Thymus (tissue), 11 donors: ENCODE measurements at regions not wholly inside any gene's neighbourhood (a gene's known extent, or its start where the extent isn't known, plus 50 kb on each side); places are given as distances from the start of the nearest gene placed in this dataset.

Experiments
- DNase-seq, 9 donors: peaks; one replicate each; pipeline ENCODE4 v3.0.0-alpha.2; 2013; ENCODE audit warnings: low spot score in 9 of 9, low read depth in 6 of 9, missing footprints in 1 of 9
- H3K27ac ChIP-seq, 2 donors: one replicate each; pipeline ENCODE4 v1.5.1; 2013; ENCODE audit warnings: control low read depth in 1 of 2, low read depth in 1 of 2, low read length in 1 of 2, mild to moderate bottlenecking in 1 of 2, moderate library complexity in 1 of 2
- H3K27me3 ChIP-seq, 2 donors: one replicate each; pipeline ENCODE4 v1.5.1; 2013; ENCODE audit warnings: low read length in 1 of 2; ENCODE audit not compliant: control insufficient read depth in 2 of 2, insufficient read depth in 1 of 2
- H3K36me3 ChIP-seq, 2 donors: one replicate each; pipeline ENCODE4 v1.5.1; 2013; ENCODE audit warnings: low read length in 1 of 2, mild to moderate bottlenecking in 1 of 2, moderate library complexity in 1 of 2; ENCODE audit not compliant: control insufficient read depth in 2 of 2, insufficient read depth in 2 of 2
- H3K4me1 ChIP-seq, 2 donors: one replicate each; pipeline ENCODE4 v1.5.1; 2013; ENCODE audit warnings: low read length in 2 of 2; ENCODE audit not compliant: control insufficient read depth in 2 of 2, insufficient read depth in 2 of 2
- H3K4me3 ChIP-seq, 2 donors: one replicate each; pipeline ENCODE4 v1.5.1; 2013; ENCODE audit warnings: low read length in 2 of 2, control low read depth in 1 of 2, mild to moderate bottlenecking in 1 of 2
- H3K9me3 ChIP-seq, 2 donors: one replicate each; pipeline ENCODE4 v1.5.1; 2013; ENCODE audit warnings: low read length in 1 of 2, mild to moderate bottlenecking in 1 of 2; ENCODE audit not compliant: control insufficient read depth in 2 of 2, insufficient read depth in 1 of 2
- WGBS: extraction: QIAGEN DNeasy Blood & Tissue Kit; methylation state at CpG from one replicate; pipeline ENCODE4 v1.1.7; 2013; 5-methylcytosine and 5-hydroxymethylcytosine counted together
- donor health status: healthy.

DNA sequence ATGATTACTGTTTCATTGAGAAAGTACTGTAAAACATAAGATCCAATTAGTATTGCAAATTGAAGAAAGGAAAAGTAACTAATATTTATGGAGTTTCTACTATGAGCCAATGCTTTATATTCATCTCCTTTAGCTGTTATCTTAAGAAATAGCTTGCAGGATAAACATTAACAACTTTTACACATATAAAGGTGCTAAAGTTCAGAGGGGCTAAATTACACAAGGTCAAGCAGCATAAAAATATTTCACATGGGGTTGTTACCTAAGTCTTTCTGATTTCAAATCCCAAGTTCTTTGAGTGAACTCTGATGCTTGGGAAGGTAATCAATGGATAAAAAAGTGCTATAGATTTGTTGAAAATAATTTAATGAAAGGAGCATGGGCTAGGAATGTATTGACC is 765.5 kb downstream of the CDH8 start:
- Histone ChIP-seq H3K4me3 (no peak overlapping the region), H3K27ac (no peak overlapping the region), H3K36me3 (no peaks in the 10 kb centered on the region), H3K27me3 (no peaks in the 10 kb centered on the region), H3K4me1 (no peaks in the 10 kb centered on the region), H3K9me3 (no peaks in the 10 kb centered on the region)
- no peak for DNase-seq

DNA sequence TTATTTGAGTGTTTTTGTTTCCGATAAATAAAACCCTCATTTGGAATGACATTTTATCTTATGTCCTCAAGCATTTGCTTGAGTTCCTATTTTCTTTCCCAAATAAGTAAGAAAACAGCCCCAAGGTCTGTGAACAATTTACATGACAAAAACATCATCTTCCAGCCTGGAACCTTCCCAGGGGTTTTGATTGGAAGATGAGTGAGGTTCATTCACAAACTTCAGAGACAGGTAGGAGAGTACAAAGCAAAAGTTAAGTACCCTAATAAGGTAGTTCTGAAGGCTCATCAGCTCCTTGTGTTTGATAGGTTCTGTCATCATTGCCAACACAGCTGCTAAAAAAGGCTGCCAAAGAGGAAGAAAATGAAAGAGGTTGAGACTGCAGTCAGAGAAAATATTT is 772.8 kb downstream of the CDH8 start:
- Histone ChIP-seq H3K4me3 (no peak overlapping the region), H3K9me3 (no peaks in the 10 kb centered on the region), H3K27me3 (no peaks in the 10 kb centered on the region), H3K4me1 (no peaks in the 10 kb centered on the region), H3K27ac (no peak overlapping the region), H3K36me3 (no peaks in the 10 kb centered on the region)
- no peak for DNase-seq
- 97% methylated on average over 1 of the region's 1 CpG for WGBS

DNA sequence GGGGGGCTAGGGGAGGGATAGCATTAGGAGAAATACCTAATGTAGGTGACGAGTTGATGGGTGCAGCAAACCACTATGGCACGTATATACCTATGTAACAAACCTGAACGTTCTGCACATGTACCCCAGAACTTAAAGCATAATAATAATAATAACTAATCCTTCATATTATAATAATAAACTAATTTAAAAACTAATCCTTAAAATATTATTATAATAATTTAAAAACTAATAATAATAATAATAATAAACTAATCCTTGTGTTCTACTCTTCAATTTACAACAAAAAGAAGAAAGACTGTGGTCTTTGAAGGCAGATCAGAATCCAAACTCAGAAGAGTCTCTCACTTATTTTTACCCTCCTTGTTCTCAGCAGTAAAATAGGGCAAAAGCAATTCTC is 774.9 kb downstream of the CDH8 start:
- WGBS, result 94% methylated on average over 3 of the region's 3 CpGs
- no peak overlapping the region for H3K27ac ChIP-seq
- H3K27me3 ChIP-seq, result no peaks in the 10 kb centered on the region
- no peak for DNase-seq
- H3K36me3 ChIP-seq, result no peaks in the 10 kb centered on the region
- no peak overlapping the region for H3K4me3 ChIP-seq
- no peaks in the 10 kb centered on the region for H3K9me3 ChIP-seq
- no peaks in the 10 kb centered on the region for H3K4me1 ChIP-seq

DNA sequence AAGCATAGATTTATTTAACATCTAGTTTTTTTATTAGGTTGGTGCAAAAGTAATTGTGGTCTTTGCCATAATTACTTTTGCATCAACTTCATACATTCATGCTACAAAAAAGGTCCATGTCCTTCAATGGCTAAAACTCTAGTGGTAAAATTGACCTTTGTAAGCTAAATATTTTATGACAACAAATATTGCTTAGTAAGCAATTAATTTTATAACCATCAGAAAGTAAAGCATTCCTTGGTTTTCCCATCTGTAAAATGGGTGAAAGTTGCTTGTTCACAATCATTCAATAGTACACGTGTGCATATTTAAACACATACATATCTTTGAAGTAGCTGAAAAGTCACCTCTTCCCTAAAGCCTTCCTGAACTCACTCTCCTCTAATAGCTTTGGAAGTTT is 789.6 kb downstream of the CDH8 start:
- WGBS, result 96% methylated on average over 1 of the region's 1 CpG
- H3K27ac ChIP-seq, result no peak overlapping the region
- no peak for DNase-seq
- peaks cover 0 to 9% of the 10 kb centered on the region in 2 donors for H3K9me3 ChIP-seq
- no peak overlapping the region for H3K4me3 ChIP-seq
- H3K36me3 ChIP-seq, result no peaks in the 10 kb centered on the region
- no peaks in the 10 kb centered on the region for H3K27me3 ChIP-seq
- no peaks in the 10 kb centered on the region for H3K4me1 ChIP-seq

DNA sequence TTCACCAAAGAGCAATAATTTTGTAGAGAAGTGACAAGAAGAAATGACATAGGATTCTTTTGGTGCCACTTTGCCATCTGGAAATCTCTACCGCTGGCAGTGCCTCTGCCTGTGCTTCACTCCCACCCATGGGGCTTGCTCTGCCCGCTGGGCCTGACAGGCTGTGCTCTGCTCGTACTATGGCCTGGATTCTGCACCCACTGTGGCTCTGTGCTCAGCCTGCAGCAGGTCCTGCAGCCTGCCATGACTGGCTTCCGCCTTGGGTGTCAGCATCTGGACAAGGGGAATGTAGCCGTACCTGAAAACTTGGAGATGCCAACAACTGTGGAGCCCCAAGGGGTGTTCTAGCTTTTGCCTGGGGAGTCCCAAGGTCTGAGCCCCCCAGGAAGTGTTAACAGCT is 792.3 kb downstream of the CDH8 start:
- Histone ChIP-seq H3K27me3 (no peaks in the 10 kb centered on the region), H3K36me3 (no peaks in the 10 kb centered on the region), H3K9me3 (peaks cover 0 to 9% of the 10 kb centered on the region in 2 donors), H3K27ac (no peak overlapping the region), H3K4me3 (no peak overlapping the region), H3K4me1 (no peaks in the 10 kb centered on the region)
- 88% methylated on average over 5 of the region's 5 CpGs for WGBS
- DNase-seq, result no peak

DNA sequence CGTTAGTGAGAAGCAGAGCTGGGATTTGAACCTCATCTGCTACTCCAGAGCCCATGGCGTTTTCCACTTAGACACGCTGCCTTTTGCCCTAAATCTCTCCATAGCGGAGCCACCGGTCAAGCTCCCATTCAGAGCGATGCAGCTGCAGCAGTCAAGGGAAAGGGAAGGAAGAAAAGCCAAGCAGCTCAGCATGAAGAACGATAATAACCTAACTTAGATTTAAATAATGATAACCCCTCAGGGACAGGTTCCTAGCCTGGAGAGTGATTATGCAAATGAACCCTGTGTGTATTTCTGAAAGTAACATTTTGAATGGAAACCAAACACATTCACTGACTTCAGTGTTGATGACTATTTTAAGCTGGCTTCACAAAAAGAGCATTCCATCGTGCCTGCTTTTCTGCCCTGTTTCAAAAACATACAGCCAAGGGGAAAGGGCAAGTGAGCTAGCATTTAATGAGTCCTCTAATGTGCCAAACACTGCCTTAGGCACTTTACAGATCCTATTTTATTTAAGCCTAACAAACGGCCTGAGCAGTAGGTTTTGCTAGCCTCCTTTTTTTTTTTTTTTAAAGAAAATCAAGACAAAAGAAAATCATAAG is 798.3 kb downstream of the CDH8 start:
- Histone ChIP-seq H3K36me3 (no peaks in the 10 kb centered on the region), H3K4me1 (no peaks in the 10 kb centered on the region), H3K27me3 (no peaks in the 10 kb centered on the region), H3K27ac (no peak overlapping the region), H3K9me3 (no peaks in the 10 kb centered on the region), H3K4me3 (no peak overlapping the region)
- DNase-seq, result no peak
- 86% methylated on average over 9 of the region's 9 CpGs for WGBS

DNA sequence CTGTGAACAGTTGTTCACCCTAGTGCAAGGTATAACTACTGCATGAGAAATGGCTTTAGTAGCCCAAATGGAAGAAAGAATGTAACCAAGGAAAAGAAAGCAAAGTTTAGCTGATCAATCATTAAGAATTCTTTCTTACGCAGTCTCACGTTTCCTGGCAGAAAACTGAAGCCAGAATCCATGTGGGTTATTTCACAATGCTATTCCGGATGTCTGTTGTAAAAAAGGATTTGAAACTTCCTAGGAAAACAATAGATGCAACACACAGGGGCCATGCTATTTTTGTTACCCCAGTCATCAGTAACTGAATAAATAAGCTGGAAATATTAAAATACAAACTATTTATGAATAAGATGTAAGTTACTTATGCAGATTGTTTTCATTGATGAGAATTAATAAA is 802.5 kb downstream of the CDH8 start:
- Histone ChIP-seq H3K9me3 (no peaks in the 10 kb centered on the region), H3K4me3 (no peak overlapping the region), H3K4me1 (no peaks in the 10 kb centered on the region), H3K36me3 (no peaks in the 10 kb centered on the region), H3K27ac (no peak overlapping the region), H3K27me3 (no peaks in the 10 kb centered on the region)
- no peak for DNase-seq
- WGBS, result 73% methylated on average over 3 of the region's 3 CpGs

DNA sequence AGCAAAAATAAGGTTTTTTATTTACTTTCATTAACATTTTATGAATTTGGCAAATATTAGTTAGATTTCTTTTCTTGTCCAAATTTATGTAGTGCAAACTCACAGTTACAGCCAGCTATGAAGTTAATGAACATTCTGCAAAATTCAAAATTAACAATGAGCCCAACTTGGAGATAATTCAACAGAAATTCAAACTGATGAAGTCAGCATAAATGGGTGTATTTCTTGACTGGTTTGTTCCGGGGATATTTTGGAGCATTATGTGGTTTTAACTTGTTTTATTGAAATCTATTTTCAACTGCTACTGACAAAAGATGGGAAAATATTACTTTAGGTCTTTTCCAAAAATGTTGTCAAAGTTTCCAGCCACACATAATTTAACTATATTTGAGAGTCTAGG is 807.9 kb downstream of the CDH8 start:
- 94% methylated on average over 1 of the region's 1 CpG for WGBS
- no peaks in the 10 kb centered on the region for H3K9me3 ChIP-seq

DNA sequence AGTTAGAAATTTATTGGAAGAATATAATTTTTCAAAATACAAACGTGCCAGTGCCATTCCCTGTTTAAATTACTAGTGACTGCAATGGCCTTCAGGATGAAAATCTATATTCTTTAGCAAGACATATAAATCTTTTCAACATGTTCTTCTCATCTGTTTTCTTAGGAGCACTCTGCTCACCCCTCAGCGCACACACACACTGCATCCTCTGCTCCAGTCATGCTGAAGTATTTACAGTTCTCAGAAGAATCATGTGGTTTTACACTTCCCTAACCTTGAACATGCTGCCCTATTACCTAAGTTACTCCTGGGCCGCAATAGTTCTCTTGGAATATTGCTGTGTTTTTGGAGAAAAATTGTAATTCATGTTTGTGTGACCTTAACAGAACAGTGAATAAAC is 820.6 kb downstream of the CDH8 start:
- H3K4me3 ChIP-seq, result no peak overlapping the region
- no peaks in the 10 kb centered on the region for H3K36me3 ChIP-seq
- H3K4me1 ChIP-seq, result no peaks in the 10 kb centered on the region
- no peaks in the 10 kb centered on the region for H3K9me3 ChIP-seq
- DNase-seq, result no peak
- no peaks in the 10 kb centered on the region for H3K27me3 ChIP-seq
- no peak overlapping the region for H3K27ac ChIP-seq
- 47% methylated on average over 3 of the region's 3 CpGs for WGBS

More for the DNA sequence above, 807.9 kb downstream of the CDH8 start:
- Histone ChIP-seq H3K4me3 (no peak overlapping the region), H3K36me3 (no peaks in the 10 kb centered on the region), H3K4me1 (no peaks in the 10 kb centered on the region), H3K27me3 (no peaks in the 10 kb centered on the region), H3K27ac (no peak overlapping the region)
- no peak for DNase-seq

DNA sequence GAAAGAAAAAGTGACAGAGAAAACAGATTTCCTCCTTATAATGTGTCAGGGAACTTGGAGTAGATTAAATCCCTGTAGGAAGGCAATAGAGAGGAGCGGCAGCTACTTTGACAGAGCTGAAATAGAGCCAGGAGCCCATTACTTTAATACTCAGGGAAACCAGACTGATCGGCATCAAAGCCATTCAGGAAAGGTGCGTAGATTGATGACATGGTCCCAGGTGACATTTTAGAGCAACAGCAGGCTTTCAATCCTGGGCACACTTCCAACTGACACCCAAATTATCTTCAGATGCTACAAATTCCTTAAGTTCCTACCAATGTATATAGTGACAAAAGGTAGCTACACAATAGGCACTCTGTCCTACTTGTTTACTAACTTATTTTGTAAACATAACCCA is 821.5 kb downstream of the CDH8 start:
- no peak overlapping the region for H3K27ac ChIP-seq
- H3K36me3 ChIP-seq, result no peaks in the 10 kb centered on the region
- no peaks in the 10 kb centered on the region for H3K27me3 ChIP-seq
- DNase-seq, result no peak
- H3K9me3 ChIP-seq, result no peaks in the 10 kb centered on the region
- no peaks in the 10 kb centered on the region for H3K4me1 ChIP-seq
- no peak overlapping the region for H3K4me3 ChIP-seq
- 91% methylated on average over 3 of the region's 3 CpGs for WGBS
